Caco-2 (cell line): ENCODE measurements at regions not wholly inside any gene's neighbourhood (a gene's known extent, or its start where the extent isn't known, plus 50 kb on each side); places are given as distances from the start of the nearest gene placed in this dataset.
"Not testable (repeated sequence)": the region's sequence is repeated elsewhere in the genome, so short reads cannot be mapped to it uniquely, and the experiment has no call there.

Source experiments
- BruUV-seq: library from RNA; stranded (reverse); fragments of 400-500 nt; replicated peaks from 2 replicates; lab custom pipeline; 2021; lab: Mats Ljungman, UMichigan
- CTCF ChIA-PET: fragments of 300-600 bp; sonication (Branson Sonifier 250); formaldehyde crosslinking; loops from one replicate; lab custom pipeline; 2022; ENCODE audit warnings: antibody characterized with exemption; lab: Charles Lee
- POLR2A ChIA-PET: fragments of 300-600 bp; sonication (Branson Sonifier 250); formaldehyde crosslinking; loops from one replicate; lab custom pipeline; 2022; ENCODE audit warnings: antibody characterized with exemption; lab: Charles Lee
- DNase-seq, 2 experiments: peaks; one replicate each; pipeline versions ENCODE4 v3.0.0 to v3.0.0-alpha.2; 2020 to 2022
- H3K27me3 ChIP-seq: replicated peaks from 2 replicates; pipeline ENCODE4 v1.6.0; 2011; ENCODE audit warnings: low read length; ENCODE audit not compliant: control insufficient read depth, insufficient read depth
- H3K36me3 ChIP-seq: 2 replicates; pipeline ENCODE4 v1.5.1; 2011; ENCODE audit warnings: low read length; ENCODE audit not compliant: control insufficient read depth, insufficient read depth
- H3K4me1 ChIP-seq: fragments of 250-450 bp; sonication (Bioruptor Pico); 2 replicates; pipeline ENCODE4 v1.5.1; 2020; ENCODE audit warnings: mild to moderate bottlenecking
- H3K4me3 ChIP-seq: 2 replicates; pipeline ENCODE4 v1.5.1; 2011; ENCODE audit warnings: low read depth, mild to moderate bottlenecking, control low read depth, low read length
- H3K9me3 ChIP-seq: fragments of 250-450 bp; sonication (Bioruptor Pico); 2 replicates; pipeline ENCODE4 v1.5.1; 2020; ENCODE audit warnings: mild to moderate bottlenecking, moderate library complexity
- H3K27ac Mint-ChIP-seq: one replicate; pipeline ENCODE4 v1.8.0; 2022; ENCODE audit warnings: mixed read lengths; ENCODE audit not compliant: unreplicated experiment
- H3K27me3 Mint-ChIP-seq: one replicate; pipeline ENCODE4 v1.8.0; 2022; ENCODE audit warnings: mixed read lengths; ENCODE audit not compliant: insufficient read depth, unreplicated experiment
- H3K36me3 Mint-ChIP-seq: one replicate; pipeline ENCODE4 v1.8.0; 2022; ENCODE audit warnings: mild to moderate bottlenecking, mixed read lengths; ENCODE audit not compliant: insufficient read depth, unreplicated experiment
- H3K4me1 Mint-ChIP-seq: one replicate; pipeline ENCODE4 v1.8.0; 2022; ENCODE audit warnings: low read depth, mixed read lengths; ENCODE audit not compliant: unreplicated experiment
- H3K4me3 Mint-ChIP-seq: one replicate; pipeline ENCODE4 v1.8.0; 2022; ENCODE audit warnings: mild to moderate bottlenecking, moderate library complexity, mixed read lengths; ENCODE audit not compliant: unreplicated experiment
- H3K9me3 Mint-ChIP-seq: one replicate; pipeline ENCODE4 v1.8.0; 2022; ENCODE audit warnings: mixed read lengths; ENCODE audit not compliant: unreplicated experiment
- CTCF ChIP-seq, 2 experiments: fragments of 200-600 bp in 1 of 2; IDR thresholded peaks; 1 replicate in 1 of 2; 2 replicates in 1 of 2; pipeline versions ENCODE4 v1.5.1 to v1.8.0; 2011 to 2022; ENCODE audit warnings: antibody characterized with exemption in 1 of 2, control low read depth in 1 of 2, inconsistent platforms in 1 of 2, low read depth in 1 of 2, low read length in 1 of 2, mild to moderate bottlenecking in 1 of 2, moderate library complexity in 1 of 2; ENCODE audit not compliant: insufficient read depth in 1 of 2, severe bottlenecking in 1 of 2, unreplicated experiment in 1 of 2
- intact Hi-C: fragments of 100-400 bp; cut with micrococcal nuclease; formaldehyde crosslinking; loops from one replicate; pipeline ENCODE4 v1.10.0; 2022; ENCODE audit not compliant: unreplicated experiment

DNA sequence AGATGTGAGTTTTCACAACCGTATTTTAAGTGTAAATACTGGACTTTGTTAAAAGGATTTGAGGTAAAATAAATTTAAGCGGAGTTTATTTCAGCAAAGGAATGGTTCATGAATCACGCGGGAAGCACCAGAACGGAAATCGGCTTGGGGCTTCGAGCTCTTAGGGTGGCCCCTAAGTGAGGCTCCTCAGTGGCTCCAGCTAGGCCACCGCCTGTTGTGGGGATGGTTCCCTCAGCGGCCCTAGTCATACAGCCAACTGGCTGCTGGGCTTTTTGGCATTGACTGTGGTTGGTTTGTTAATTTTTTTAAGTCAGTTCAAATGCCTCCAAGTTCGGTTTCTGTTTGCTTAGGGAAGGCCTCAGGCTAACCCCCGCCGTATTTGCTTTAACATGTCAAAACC is 198.0 kb downstream of the LMLN start:
- CTCF ChIA-PET, H3K4me3 ChIP-seq, DNase-seq, H3K4me3 Mint-ChIP-seq, intact Hi-C loops, H3K4me1 ChIP-seq, H3K9me3 Mint-ChIP-seq, H3K9me3 ChIP-seq, H3K27me3 ChIP-seq, H3K27ac Mint-ChIP-seq, H3K27me3 Mint-ChIP-seq, POLR2A ChIA-PET, H3K36me3 Mint-ChIP-seq, H3K4me1 Mint-ChIP-seq, BruUV-seq, H3K36me3 ChIP-seq: not testable (repeated sequence)

DNA sequence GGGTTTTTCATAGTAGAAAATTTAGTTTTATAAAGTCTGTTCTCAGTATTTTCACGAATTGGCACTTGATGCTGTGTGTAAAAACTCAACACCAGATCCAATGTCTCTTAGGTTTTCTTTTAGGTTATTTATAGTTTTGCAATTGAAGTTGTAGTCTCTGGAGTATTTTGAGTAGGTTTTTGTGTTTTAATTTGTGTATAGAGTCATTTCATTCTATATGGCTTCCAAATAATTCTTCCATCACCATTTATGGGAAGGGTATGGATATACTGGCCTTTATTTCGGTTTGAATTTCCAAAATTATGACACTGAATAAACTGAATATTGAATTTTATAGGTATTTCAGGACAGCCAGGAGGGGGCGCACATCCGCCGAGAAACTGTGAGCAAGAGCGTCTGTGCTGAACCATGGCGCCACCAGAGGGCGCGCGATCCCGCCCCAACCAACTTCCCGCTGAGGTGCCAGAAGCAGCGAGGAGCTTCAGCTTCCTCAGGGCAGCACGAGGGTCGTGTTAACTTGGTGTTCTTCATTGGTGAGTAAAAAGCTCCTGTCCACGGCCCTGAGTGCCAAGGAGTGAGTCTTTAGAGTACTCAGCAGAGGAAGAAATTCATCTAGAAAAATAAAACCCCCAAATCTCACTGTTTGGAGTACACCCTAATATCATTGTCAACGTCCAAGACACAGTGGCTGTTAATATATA is 207.5 kb downstream of the LMLN start:
- H3K36me3 Mint-ChIP-seq, BruUV-seq, POLR2A ChIA-PET, H3K4me1 Mint-ChIP-seq, H3K9me3 Mint-ChIP-seq, H3K4me3 ChIP-seq, H3K9me3 ChIP-seq, intact Hi-C loops, H3K4me1 ChIP-seq, H3K27me3 ChIP-seq, H3K27ac Mint-ChIP-seq, H3K4me3 Mint-ChIP-seq, CTCF ChIA-PET, H3K36me3 ChIP-seq, H3K27me3 Mint-ChIP-seq: not testable (repeated sequence)
- peak; percentile 22 to 73 for TF ChIP-seq CTCF (IDR thresholded peaks at IDR 0.05; ENCODE audit: insufficient read depth in 1 of 2, low read depth in 1 of 2, low read length in 1 of 2, severe bottlenecking in 1 of 2, unreplicated experiment in 1 of 2)
- DNase-seq: peak; percentile 61 to 72

DNA sequence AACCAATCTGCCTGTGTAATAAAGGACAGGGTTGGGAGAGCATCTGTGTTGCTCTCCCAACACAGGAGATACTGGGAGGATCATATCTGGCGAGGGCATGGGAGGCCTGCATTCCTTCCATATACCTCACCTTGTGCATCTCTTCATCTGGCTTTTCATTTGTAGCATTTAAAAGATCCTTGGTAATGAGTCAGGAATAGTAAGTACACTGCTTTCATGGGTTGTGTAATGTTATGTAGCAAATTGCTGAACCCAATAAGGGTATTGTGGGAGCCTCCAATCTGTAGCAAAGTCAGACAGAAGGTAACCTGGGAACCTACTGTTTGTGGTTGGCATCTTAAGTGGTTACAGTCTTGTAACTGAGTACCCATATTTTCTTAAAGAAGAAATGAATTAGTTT is 210.8 kb downstream of the LMLN start:
- intact Hi-C loops, H3K27me3 ChIP-seq, H3K9me3 ChIP-seq, H3K4me3 Mint-ChIP-seq, H3K9me3 Mint-ChIP-seq, H3K36me3 Mint-ChIP-seq, H3K27me3 Mint-ChIP-seq, H3K4me3 ChIP-seq, DNase-seq, H3K27ac Mint-ChIP-seq, POLR2A ChIA-PET, BruUV-seq, H3K4me1 Mint-ChIP-seq, CTCF ChIA-PET, H3K36me3 ChIP-seq, H3K4me1 ChIP-seq: not testable (repeated sequence)

GRCh38 chr3:198173080-198173479 is 213.1 kb downstream of the LMLN start:
- H3K27me3 Mint-ChIP-seq, POLR2A ChIA-PET, DNase-seq, H3K4me1 Mint-ChIP-seq, H3K36me3 Mint-ChIP-seq, H3K4me1 ChIP-seq, H3K9me3 Mint-ChIP-seq, H3K4me3 ChIP-seq, BruUV-seq, CTCF ChIA-PET, H3K36me3 ChIP-seq, H3K4me3 Mint-ChIP-seq, intact Hi-C loops, H3K27me3 ChIP-seq, H3K27ac Mint-ChIP-seq, H3K9me3 ChIP-seq: not testable (repeated sequence)

DNA sequence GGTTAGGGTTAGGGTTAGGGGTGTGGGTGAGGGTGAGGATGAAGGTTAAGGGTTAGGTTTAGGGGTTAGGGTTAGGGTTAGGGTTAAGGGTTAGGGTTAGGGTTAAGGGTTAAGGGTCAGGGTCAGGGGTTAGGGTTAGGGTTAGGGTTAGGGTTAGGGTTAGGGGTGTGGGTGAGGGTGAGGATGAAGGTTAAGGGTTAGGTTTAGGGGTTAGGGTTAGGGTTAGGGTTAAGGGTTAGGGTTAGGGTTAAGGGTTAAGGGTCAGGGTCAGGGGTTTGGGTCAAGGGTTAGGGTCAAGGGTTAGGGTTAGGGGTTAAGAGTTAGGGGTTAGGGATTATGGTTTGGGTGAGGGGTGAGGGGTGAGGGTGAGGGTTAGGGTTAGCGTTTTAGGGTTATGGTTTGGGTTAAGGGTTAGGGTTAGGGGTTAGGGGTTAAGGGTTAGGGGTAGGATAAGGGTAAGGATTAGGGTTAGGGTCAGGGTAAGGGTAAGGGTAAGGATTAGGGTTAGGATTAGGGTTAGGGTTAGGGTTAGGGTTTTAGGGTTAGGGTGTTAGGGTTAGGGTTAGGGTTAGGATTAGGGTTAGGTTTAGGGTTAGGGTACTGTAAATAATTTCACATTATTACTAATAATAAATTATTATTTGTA is 214.0 kb downstream of the LMLN start:
- H3K27me3 Mint-ChIP-seq, BruUV-seq, H3K27ac Mint-ChIP-seq, CTCF ChIA-PET, DNase-seq, H3K4me3 ChIP-seq, H3K27me3 ChIP-seq, H3K36me3 ChIP-seq, H3K4me1 Mint-ChIP-seq, H3K9me3 ChIP-seq, H3K4me3 Mint-ChIP-seq, POLR2A ChIA-PET, H3K36me3 Mint-ChIP-seq, H3K9me3 Mint-ChIP-seq, H3K4me1 ChIP-seq, intact Hi-C loops: not testable (repeated sequence)
